Brain microvascular endothelial cell (primary cell): ENCODE measurements at regions not wholly inside any gene's neighbourhood (a gene's known extent, or its start where the extent isn't known, plus 50 kb on each side); places are given as distances from the start of the nearest gene placed in this dataset.

Experiments
- DNase-seq: peaks from one replicate; pipeline ENCODE4 v3.0.0-alpha.2; 2020
- H3K27ac ChIP-seq: fragments of 250-450 bp; sonication (Bioruptor Pico); 2 replicates; pipeline ENCODE4 v1.5.1; 2020; ENCODE audit warnings: mild to moderate bottlenecking, moderate library complexity
- H3K27me3 ChIP-seq: fragments of 250-450 bp; sonication (Bioruptor Pico); replicated peaks from 2 replicates; pipeline ENCODE4 v1.5.1; 2020; ENCODE audit warnings: mild to moderate bottlenecking
- H3K36me3 ChIP-seq: fragments of 250-450 bp; sonication (Bioruptor Pico); replicated peaks from 2 replicates; pipeline ENCODE4 v1.5.1; 2020; ENCODE audit warnings: mild to moderate bottlenecking
- H3K4me3 ChIP-seq: 2 replicates; pipeline ENCODE4 v1.5.1; 2011; ENCODE audit warnings: low read depth, mild to moderate bottlenecking, control low read depth, low read length, moderate library complexity
- in situ Hi-C: cut with HindIII; loops from 2 replicates; pipeline ENCODE4 v1.10.0; 2017; ENCODE audit warnings: low sequenced_read_pairs, low pct_ligation_motif_present
- TF ChIP-seq, protein P1 (sequence below): IDR thresholded peaks from 2 replicates; pipeline ENCODE4 v1.5.1; 2011; ENCODE audit warnings: low read depth, mild to moderate bottlenecking, moderate library complexity, low read length, control low read depth, inconsistent platforms; ENCODE audit errors: missing control alignments

DNA sequence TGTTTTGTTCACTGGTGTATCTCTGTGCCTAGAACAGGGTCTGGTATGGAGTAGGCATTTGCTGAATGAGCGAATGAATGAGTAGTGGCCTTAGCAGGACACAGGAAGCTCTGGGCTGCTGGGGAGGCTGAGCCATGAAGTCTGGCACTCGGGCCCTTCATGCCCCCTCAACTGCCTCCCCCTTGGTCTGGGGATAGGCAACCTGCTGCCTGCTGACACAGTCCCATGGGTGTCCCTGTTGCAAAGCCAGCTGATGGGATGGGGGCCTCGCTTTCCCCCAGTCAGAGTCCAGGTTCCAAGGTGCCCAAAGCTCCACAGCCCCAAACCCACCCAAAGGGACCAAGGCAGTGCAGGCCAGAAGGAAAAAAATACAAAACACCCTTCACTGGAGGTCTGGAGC, 107.0 kb upstream of the CASZ1 start:
- Histone ChIP-seq H3K27ac (no peak overlapping the region), H3K4me3 (no peak overlapping the region), H3K27me3 (peaks cover 7% of the 10 kb centered on the region), H3K36me3 (no peaks in the 10 kb centered on the region)
- in situ Hi-C loops, result no loop called here
- DNase-seq, result no peak
- TF ChIP-seq, protein P1, sequence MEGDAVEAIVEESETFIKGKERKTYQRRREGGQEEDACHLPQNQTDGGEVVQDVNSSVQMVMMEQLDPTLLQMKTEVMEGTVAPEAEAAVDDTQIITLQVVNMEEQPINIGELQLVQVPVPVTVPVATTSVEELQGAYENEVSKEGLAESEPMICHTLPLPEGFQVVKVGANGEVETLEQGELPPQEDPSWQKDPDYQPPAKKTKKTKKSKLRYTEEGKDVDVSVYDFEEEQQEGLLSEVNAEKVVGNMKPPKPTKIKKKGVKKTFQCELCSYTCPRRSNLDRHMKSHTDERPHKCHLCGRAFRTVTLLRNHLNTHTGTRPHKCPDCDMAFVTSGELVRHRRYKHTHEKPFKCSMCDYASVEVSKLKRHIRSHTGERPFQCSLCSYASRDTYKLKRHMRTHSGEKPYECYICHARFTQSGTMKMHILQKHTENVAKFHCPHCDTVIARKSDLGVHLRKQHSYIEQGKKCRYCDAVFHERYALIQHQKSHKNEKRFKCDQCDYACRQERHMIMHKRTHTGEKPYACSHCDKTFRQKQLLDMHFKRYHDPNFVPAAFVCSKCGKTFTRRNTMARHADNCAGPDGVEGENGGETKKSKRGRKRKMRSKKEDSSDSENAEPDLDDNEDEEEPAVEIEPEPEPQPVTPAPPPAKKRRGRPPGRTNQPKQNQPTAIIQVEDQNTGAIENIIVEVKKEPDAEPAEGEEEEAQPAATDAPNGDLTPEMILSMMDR, result no peak

DNA sequence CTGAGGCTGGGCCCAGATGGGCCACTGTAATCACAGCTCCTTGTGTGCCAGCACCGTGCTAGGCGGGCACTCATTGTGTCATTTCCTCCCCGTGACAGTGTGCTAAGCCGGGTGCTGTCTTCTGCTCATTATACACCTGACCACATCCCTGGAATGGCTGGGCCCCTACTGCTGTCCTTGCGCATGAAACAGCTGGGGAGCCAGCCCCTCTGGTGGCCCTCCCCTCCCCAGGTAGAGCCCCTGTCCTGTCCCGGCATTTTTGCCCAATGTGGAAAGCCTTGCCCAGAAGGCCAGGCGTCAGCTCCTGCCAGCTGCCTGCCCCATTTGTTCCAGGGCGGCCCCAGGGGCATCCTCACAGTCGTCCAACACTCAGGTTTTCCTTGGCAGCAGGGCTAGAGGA, 107.4 kb upstream of the CASZ1 start:
- no peak overlapping the region for H3K27ac ChIP-seq
- DNase-seq, result no peak
- TF ChIP-seq, protein P1, result no peak
- no peaks in the 10 kb centered on the region for H3K36me3 ChIP-seq
- peaks cover 7% of the 10 kb centered on the region for H3K27me3 ChIP-seq
- in situ Hi-C loops, result no loop called here
- H3K4me3 ChIP-seq, result no peak overlapping the region

DNA sequence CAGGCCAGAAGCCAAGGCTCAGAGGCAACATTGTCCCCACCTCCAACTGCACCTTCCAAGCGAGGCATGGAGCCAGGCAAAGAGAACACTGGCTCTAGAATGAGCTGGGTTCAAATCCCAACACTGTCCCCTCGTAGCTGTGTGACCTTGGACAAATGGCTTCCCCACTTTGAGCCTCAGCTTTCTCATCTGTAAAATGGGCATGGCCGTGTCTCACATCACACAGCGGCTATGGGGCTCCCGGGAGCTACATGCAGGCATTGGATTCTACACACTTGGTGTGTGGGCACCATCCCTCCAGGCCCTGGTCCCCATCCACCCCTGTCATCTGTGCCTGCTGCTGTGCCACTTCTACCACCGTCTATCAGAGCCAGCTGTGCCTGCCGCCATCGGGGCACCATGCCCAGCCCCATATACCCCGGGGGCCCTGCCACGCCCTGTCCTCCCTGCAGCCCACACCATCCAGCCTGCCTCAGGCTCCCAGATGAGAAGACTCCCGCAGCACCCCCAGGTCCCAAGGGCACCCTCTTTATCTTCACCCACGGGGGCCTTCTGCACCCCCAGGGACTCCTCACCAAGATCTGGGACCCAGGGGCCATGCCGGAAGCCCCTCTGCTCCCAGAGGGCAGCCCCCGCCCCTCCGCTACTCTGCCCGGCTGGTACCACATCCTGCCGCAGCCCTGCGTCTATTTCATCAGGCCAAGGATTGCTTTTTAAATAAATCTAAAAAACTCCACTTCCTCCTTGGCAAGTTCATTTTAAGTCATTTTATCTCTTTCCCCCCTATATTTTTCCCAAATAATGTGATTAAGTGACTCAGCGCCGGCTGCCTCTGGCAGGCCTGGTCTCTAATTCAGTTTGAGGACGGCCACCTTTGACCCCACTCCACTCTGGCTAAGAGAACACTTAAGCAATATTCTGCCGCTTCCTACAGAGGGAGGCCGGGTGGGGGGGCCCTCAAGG, 107.8 kb upstream of the TARDBP start:
- no peak overlapping the region for H3K27ac ChIP-seq
- H3K4me3 ChIP-seq, result no peak overlapping the region
- H3K27me3 ChIP-seq, result peaks cover 5% of the 10 kb centered on the region
- in situ Hi-C loops, result no loop called here
- H3K36me3 ChIP-seq, result no peaks in the 10 kb centered on the region
- no peak for DNase-seq
- TF ChIP-seq, protein P1, result no peak

DNA sequence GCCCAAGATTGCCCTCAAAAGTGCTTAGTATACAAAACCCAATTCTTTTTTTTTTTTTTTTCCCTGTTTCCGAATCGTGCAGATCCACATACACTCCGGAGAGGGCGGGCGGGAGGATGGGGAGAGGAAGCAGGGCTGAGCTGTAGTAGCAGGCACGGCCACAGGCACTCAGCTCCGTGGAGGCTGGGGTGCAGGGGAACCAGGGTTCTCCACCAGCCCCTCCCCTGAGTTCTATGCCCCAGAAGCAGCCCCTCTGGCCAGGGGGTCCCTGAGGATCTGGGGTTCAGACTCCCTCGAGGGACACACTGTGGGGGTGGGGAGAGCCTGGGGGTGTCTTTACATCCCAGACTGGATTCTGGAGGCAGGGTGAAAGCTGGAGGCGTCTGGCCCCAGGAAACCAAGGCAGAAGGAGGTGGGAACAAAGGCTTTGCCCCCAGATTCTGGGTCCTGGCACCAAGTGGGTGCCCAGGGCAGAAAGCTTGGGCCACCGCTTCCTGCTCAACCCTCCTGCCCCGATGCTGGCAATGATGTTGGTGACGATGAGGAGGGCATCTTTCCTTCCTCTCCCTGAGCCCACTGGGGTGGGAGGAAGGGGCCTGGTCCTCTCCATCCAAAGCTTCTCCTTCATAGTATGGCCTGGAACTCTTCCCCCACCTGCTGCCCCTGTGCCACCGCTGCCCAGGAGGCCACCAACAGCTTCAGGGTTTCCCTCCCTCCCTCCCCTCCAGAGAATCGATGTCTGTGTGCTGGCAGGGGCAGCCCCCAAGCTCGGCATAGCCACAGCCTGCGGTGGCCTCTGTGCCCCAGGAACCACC, 106.4 kb upstream of the TARDBP start:
- H3K4me3 ChIP-seq, result no peak overlapping the region
- no peaks in the 10 kb centered on the region for H3K36me3 ChIP-seq
- no peak overlapping the region for H3K27ac ChIP-seq
- peaks cover 8% of the 10 kb centered on the region for H3K27me3 ChIP-seq
- TF ChIP-seq, protein P1, result no peak
- DNase-seq, result no peak
- in situ Hi-C loops, result no loop called here

DNA sequence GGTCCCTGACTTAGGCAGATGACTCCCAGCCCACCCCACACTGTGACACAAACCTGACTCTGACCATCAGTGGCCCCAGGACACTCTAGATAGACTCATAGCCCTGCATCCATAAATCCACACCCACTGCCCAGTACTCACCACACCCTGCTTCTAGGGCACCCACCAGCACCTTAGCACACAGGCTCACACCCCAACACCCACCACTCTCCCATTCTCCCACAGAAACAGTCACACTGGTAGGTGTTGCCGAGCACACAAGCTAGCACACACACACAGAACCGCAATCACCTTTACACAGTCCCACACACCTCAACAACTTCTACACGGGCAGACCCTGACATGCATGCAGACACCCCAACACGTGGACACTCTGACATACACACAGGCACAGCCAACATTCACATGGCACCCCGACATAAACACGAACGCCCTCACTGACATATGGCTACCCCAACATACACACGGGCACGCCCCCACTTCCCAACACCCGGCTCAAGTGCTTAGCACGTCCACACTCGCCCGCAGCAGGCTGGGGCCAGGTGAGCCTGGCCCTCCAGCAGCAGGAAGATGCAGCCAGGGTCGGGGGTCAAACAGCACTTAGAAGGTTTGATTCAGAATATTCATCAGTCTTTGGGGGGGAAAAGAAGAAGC, 105.5 kb upstream of the TARDBP start:
- in situ Hi-C loops, result no loop called here

More for the DNA sequence above, 105.5 kb upstream of the TARDBP start:
- TF ChIP-seq, protein P1, result no peak
- no peak for DNase-seq
- Histone ChIP-seq H3K36me3 (no peaks in the 10 kb centered on the region), H3K27me3 (peaks cover 8% of the 10 kb centered on the region), H3K27ac (no peak overlapping the region), H3K4me3 (no peak overlapping the region)
